ENCODE measurements at regions not wholly inside any gene's neighbourhood (a gene's known extent, or its start where the extent isn't known, plus 50 kb on each side); places are given as distances from the start of the nearest gene placed in this dataset.

DNA sequence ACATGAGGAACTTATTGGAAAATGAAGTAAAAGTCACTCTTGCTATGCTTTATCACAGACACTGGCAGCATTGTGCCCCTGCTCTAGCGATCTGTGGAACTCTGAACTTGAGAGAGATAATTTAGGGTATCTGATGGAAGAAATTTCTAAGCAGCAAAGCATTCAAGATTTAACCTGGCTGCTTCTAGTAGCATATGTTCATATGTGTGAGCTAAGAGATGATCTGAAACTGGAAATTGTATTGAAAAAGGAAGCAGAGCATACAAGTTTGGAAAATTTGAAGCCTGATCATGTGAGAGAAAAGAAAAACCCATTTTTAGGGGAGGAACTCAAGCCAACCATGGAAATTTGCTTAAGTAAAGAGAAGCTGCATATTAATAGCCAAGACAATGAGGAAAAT lies 657.7 kb downstream of the TRAM1L1 start:
- no peak overlapping the region for H3K4me3 ChIP-seq (ENCODE audit: low read depth, low read length)
- CTCF ChIA-PET: no interaction called here
- no peak for DNase-seq (ENCODE audit: low read depth, low spot score)
- TF ChIP-seq, protein P1, sequence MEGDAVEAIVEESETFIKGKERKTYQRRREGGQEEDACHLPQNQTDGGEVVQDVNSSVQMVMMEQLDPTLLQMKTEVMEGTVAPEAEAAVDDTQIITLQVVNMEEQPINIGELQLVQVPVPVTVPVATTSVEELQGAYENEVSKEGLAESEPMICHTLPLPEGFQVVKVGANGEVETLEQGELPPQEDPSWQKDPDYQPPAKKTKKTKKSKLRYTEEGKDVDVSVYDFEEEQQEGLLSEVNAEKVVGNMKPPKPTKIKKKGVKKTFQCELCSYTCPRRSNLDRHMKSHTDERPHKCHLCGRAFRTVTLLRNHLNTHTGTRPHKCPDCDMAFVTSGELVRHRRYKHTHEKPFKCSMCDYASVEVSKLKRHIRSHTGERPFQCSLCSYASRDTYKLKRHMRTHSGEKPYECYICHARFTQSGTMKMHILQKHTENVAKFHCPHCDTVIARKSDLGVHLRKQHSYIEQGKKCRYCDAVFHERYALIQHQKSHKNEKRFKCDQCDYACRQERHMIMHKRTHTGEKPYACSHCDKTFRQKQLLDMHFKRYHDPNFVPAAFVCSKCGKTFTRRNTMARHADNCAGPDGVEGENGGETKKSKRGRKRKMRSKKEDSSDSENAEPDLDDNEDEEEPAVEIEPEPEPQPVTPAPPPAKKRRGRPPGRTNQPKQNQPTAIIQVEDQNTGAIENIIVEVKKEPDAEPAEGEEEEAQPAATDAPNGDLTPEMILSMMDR (IDR thresholded peaks at IDR 0.05; ENCODE audit: low read depth, low read length): no peak
- H3K27ac ChIP-seq (ENCODE audit: low read depth, low read length): no peak overlapping the region
- no peaks in the 10 kb centered on the region for H3K27me3 ChIP-seq (ENCODE audit: control insufficient read depth, insufficient read depth, low read length)
- H3K9me3 ChIP-seq (ENCODE audit: control insufficient read depth, insufficient read depth, low read length): peaks cover 6% of the 10 kb centered on the region; the same call in 1 of the 2 replicates
- POLR2A ChIA-PET: no interaction called here

- POLR2A ChIA-PET: no interaction called here
These were observed 672.2 kb downstream of the TRAM1L1 start for GRCh38 chr4:116413222-116413621.

DNA sequence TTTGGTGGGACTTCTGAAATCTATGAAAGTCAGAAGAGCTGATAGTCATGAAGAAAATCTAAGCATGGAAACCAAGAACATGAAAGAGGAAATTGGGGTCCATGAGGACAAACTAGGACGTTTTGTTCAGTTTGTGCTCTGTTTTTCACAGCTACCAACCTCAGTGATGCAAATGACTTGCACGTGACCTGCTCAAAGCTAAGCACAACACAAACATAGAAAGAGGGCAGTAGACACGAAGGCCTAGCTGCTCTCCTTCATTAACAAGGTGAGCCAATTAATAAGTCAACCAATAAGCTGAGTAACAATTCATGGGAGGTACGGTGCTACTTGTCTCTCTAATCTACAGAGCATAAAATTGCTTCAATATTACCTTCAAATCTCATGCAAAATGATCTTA lies 684.1 kb downstream of the TRAM1L1 start:
- ChIA-PET POLR2A (no interaction called here), CTCF (no interaction called here)
- TF ChIP-seq, protein P1 (IDR thresholded peaks at IDR 0.05; ENCODE audit: low read depth, low read length): no peak

More at GRCh38 chr4:116413222-116413621, 672.2 kb downstream of the TRAM1L1 start:
- H3K9me3 ChIP-seq (ENCODE audit: control insufficient read depth, insufficient read depth, low read length): no peaks in the 10 kb centered on the region
- DNase-seq (ENCODE audit: low read depth, low spot score): no peak
- CTCF ChIA-PET: interaction anchor here (0.6 kb wide), 1 partner anchor 1167 kb away, joined by 3 read pairs; no protein-coding TSS in a partner anchor
- no peaks in the 10 kb centered on the region for H3K27me3 ChIP-seq (ENCODE audit: control insufficient read depth, insufficient read depth, low read length)
- TF ChIP-seq, protein P1 (IDR thresholded peaks at IDR 0.05; ENCODE audit: low read depth, low read length): no peak
- H3K27ac ChIP-seq (ENCODE audit: low read depth, low read length): no peak overlapping the region
- H3K4me3 ChIP-seq (ENCODE audit: low read depth, low read length): no peak overlapping the region

DNA sequence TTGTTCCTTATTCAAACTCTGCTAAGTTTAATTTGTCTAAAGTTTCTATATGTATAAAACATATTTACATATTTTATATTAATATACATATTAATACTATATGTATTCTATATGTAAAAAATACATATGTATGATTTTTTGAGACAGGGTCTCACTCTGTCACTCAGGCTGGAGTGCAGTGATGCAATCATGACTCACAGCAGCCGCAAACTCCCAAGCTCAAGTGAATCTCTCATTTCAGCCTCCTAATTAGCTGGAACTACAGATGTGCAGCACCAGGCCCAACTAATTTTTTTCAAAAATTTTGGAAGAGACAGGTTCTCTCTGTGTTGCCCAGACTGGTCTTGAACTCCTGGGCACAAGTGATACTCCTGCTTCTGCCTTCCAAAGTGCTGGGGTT lies 684.9 kb downstream of the TRAM1L1 start:
- no peak for DNase-seq (ENCODE audit: low read depth, low spot score)
- no peak overlapping the region for H3K27ac ChIP-seq (ENCODE audit: low read depth, low read length)
- ChIA-PET CTCF (no interaction called here), POLR2A (no interaction called here)
- TF ChIP-seq, protein P1 (IDR thresholded peaks at IDR 0.05; ENCODE audit: low read depth, low read length): no peak
- H3K9me3 ChIP-seq (ENCODE audit: control insufficient read depth, insufficient read depth, low read length): no peaks in the 10 kb centered on the region; the same call in 1 of the 2 replicates
- H3K27me3 ChIP-seq (ENCODE audit: control insufficient read depth, insufficient read depth, low read length): no peaks in the 10 kb centered on the region
- no peak overlapping the region for H3K4me3 ChIP-seq (ENCODE audit: low read depth, low read length)

More for the DNA sequence above, 684.1 kb downstream of the TRAM1L1 start:
- no peak for DNase-seq (ENCODE audit: low read depth, low spot score)
- H3K27me3 ChIP-seq (ENCODE audit: control insufficient read depth, insufficient read depth, low read length): no peaks in the 10 kb centered on the region
- H3K4me3 ChIP-seq (ENCODE audit: low read depth, low read length): no peak overlapping the region
- no peak overlapping the region for H3K27ac ChIP-seq (ENCODE audit: low read depth, low read length)
- H3K9me3 ChIP-seq (ENCODE audit: control insufficient read depth, insufficient read depth, low read length): no peaks in the 10 kb centered on the region; the same call in 1 of the 2 replicates

DNA sequence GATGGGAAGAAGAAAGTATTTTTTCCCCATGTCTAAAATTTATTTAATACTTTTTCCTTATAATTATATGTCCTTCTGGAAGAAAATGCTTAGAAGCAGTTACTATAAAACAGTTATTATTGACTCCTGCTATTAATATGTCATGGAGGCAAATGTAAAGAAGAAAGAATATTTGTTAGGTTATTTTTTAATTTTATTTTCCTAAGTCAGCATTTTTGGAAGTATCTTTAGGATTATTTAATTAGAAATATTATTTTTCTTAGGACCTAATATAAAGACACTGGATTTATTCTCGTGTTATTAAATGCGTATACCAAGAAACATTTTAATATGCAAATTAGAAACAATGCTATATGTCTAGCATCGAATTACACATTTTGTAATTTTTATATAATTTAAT lies 687.7 kb downstream of the TRAM1L1 start:
- no peak overlapping the region for H3K4me3 ChIP-seq (ENCODE audit: low read depth, low read length)
- no peaks in the 10 kb centered on the region; the same call in 1 of the 2 replicates for H3K9me3 ChIP-seq (ENCODE audit: control insufficient read depth, insufficient read depth, low read length)
- POLR2A ChIA-PET: no interaction called here
- CTCF ChIA-PET: no interaction called here
- TF ChIP-seq, protein P1 (IDR thresholded peaks at IDR 0.05; ENCODE audit: low read depth, low read length): no peak
- no peak for DNase-seq (ENCODE audit: low read depth, low spot score)
- H3K27ac ChIP-seq (ENCODE audit: low read depth, low read length): no peak overlapping the region
- no peaks in the 10 kb centered on the region for H3K27me3 ChIP-seq (ENCODE audit: control insufficient read depth, insufficient read depth, low read length)

Measured in AG04450 (cell line).